Vagina (tissue), 2 donors: ENCODE measurements at regions not wholly inside any gene's neighbourhood (a gene's known extent, or its start where the extent isn't known, plus 50 kb on each side); places are given as distances from the start of the nearest gene placed in this dataset.

Experiments used
- POLR2A ChIP-seq, 2 donors: fragments of 450-650 bp; IDR thresholded peaks; one replicate each; pipeline ENCODE4 v1.6.1; 2017; ENCODE audit warnings: antibody characterized with exemption in 2 of 2, mild to moderate bottlenecking in 2 of 2, moderate library complexity in 2 of 2
- POLR2AphosphoS5 ChIP-seq, 2 donors: sonication (generic); formaldehyde crosslinking; IDR thresholded peaks; one replicate each; pipeline ENCODE4 v1.9.0; 2017; ENCODE audit warnings: antibody characterized with exemption in 2 of 2, mild to moderate bottlenecking in 2 of 2, low read depth in 1 of 2; ENCODE audit not compliant: insufficient read depth in 1 of 2
- TF ChIP-seq, protein P1 (sequence below), 3 experiments: fragments of 450-650 bp in 2 of 3; fragments of 200-600 bp in 1 of 3; sonication (generic) in 1 of 3; IDR thresholded peaks; one replicate each; pipeline ENCODE4 v1.5.1; 2017 to 2019; ENCODE audit warnings: antibody characterized with exemption in 3 of 3, mild to moderate bottlenecking in 2 of 3, moderate library complexity in 2 of 3

DNA sequence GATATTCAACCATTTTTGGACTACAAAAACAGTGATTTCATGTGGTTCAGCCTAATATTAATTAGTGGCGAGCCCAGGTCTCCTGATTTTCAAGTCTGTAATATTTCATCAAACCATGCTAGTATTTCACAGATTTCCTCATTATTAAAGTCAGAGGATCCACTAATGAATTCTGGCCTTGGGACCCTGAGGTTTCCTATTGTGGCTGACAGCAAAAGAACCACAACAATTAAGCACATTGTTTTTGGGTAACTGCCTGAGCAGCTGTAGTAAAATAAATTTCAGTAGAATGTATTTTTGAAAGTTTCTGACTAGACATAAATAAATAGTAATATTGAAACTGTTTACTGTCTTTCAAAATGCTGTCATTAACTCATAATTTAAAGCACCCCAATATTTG lies 630.7 kb upstream of the MMS22L start:
- TF ChIP-seq, protein P1, sequence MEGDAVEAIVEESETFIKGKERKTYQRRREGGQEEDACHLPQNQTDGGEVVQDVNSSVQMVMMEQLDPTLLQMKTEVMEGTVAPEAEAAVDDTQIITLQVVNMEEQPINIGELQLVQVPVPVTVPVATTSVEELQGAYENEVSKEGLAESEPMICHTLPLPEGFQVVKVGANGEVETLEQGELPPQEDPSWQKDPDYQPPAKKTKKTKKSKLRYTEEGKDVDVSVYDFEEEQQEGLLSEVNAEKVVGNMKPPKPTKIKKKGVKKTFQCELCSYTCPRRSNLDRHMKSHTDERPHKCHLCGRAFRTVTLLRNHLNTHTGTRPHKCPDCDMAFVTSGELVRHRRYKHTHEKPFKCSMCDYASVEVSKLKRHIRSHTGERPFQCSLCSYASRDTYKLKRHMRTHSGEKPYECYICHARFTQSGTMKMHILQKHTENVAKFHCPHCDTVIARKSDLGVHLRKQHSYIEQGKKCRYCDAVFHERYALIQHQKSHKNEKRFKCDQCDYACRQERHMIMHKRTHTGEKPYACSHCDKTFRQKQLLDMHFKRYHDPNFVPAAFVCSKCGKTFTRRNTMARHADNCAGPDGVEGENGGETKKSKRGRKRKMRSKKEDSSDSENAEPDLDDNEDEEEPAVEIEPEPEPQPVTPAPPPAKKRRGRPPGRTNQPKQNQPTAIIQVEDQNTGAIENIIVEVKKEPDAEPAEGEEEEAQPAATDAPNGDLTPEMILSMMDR (IDR thresholded peaks at IDR 0.05) = no peak
- no peak for TF ChIP-seq POLR2A (IDR thresholded peaks at IDR 0.05)
- no peak for TF ChIP-seq POLR2AphosphoS5 (IDR thresholded peaks at IDR 0.05; ENCODE audit: insufficient read depth in 1 of 2, low read depth in 1 of 2)
